H1 (cell line): ENCODE measurements at regions not wholly inside any gene's neighbourhood (a gene's known extent, or its start where the extent isn't known, plus 50 kb on each side); places are given as distances from the start of the nearest gene placed in this dataset.

ENCODE experiments used
- YY1 ChIP-seq: IDR thresholded peaks from 2 replicates; pipeline ENCODE4 v1.6.1; 2011; ENCODE audit warnings: low read depth, mild to moderate bottlenecking, low read length
- TF ChIP-seq, protein P1 (sequence below), 3 experiments: IDR thresholded peaks; 1 replicate in 2 of 3; 2 replicates in 1 of 3; pipeline versions ENCODE4 v1.5.1 to v1.6.1; 2011; ENCODE audit warnings: low read length in 3 of 3, mild to moderate bottlenecking in 3 of 3, inconsistent platforms in 2 of 3, low read depth in 1 of 3, moderate library complexity in 1 of 3; ENCODE audit not compliant: insufficient read depth in 1 of 3; ENCODE audit errors: control extremely low read depth in 1 of 3

- TF ChIP-seq, protein P1, sequence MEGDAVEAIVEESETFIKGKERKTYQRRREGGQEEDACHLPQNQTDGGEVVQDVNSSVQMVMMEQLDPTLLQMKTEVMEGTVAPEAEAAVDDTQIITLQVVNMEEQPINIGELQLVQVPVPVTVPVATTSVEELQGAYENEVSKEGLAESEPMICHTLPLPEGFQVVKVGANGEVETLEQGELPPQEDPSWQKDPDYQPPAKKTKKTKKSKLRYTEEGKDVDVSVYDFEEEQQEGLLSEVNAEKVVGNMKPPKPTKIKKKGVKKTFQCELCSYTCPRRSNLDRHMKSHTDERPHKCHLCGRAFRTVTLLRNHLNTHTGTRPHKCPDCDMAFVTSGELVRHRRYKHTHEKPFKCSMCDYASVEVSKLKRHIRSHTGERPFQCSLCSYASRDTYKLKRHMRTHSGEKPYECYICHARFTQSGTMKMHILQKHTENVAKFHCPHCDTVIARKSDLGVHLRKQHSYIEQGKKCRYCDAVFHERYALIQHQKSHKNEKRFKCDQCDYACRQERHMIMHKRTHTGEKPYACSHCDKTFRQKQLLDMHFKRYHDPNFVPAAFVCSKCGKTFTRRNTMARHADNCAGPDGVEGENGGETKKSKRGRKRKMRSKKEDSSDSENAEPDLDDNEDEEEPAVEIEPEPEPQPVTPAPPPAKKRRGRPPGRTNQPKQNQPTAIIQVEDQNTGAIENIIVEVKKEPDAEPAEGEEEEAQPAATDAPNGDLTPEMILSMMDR (IDR thresholded peaks at IDR 0.05; ENCODE audit: control extremely low read depth in 1 of 3, insufficient read depth in 1 of 3, low read depth in 1 of 3, low read length in 3 of 3) = no peak
- no peak for TF ChIP-seq YY1
Observed at GRCh38 chr7:35995334-35995733, 157.7 kb upstream of the EEPD1 start.
